HL-60/S4 (cell line): ENCODE measurements at regions not wholly inside any gene's neighbourhood (a gene's known extent, or its start where the extent isn't known, plus 50 kb on each side); places are given as distances from the start of the nearest gene placed in this dataset.

Source experiments
- in situ Hi-C: fragments of 300-500 bp; cut with MboI; formaldehyde crosslinking; loops from 2 replicates; pipeline ENCODE4 v1.14.3; 2022; ENCODE audit warnings: low sequenced_read_pairs

- in situ Hi-C loops: no loop called here
Measured at GRCh38 chr5:93887678-93888077, 146.3 kb upstream of the POU5F2 start.

- in situ Hi-C loops: no loop called here
Measured at GRCh38 chr5:93886917-93887361, 145.5 kb upstream of the POU5F2 start.

- in situ Hi-C loops: no loop called here
Measured at GRCh38 chr5:93886098-93886806, 144.9 kb upstream of the POU5F2 start.

GRCh38 chr5:93884254-93884653, 142.9 kb upstream of the POU5F2 start:
- in situ Hi-C loops: no loop called here

- in situ Hi-C loops: no loop called here
Measured at GRCh38 chr5:93883459-93883858, 142.1 kb upstream of the POU5F2 start.

GRCh38 chr5:93875693-93876092, 134.3 kb upstream of the POU5F2 start:
- in situ Hi-C loops: no loop called here

GRCh38 chr5:93874491-93874890, 133.1 kb upstream of the POU5F2 start:
- in situ Hi-C loops: no loop called here

- in situ Hi-C loops: no loop called here
Measured at GRCh38 chr5:93874080-93874479, 132.7 kb upstream of the POU5F2 start.

- in situ Hi-C loops: no loop called here
Measured at GRCh38 chr5:93873211-93873736, 131.9 kb upstream of the POU5F2 start.

GRCh38 chr5:93870649-93871048, 129.2 kb upstream of the POU5F2 start:
- in situ Hi-C loops: no loop called here

GRCh38 chr5:93868851-93869250, 127.5 kb upstream of the POU5F2 start:
- in situ Hi-C loops: no loop called here

GRCh38 chr5:93850311-93850710, 108.9 kb upstream of the POU5F2 start:
- in situ Hi-C loops: no loop called here

GRCh38 chr5:93845376-93845775, 104.0 kb upstream of the POU5F2 start:
- in situ Hi-C loops: no loop called here

- in situ Hi-C loops: no loop called here
Measured at GRCh38 chr5:93831449-93831848, 90.0 kb upstream of the POU5F2 start.

GRCh38 chr5:93830893-93831292, 89.5 kb upstream of the POU5F2 start:
- in situ Hi-C loops: no loop called here

GRCh38 chr5:93829346-93829745, 87.9 kb upstream of the POU5F2 start:
- in situ Hi-C loops: no loop called here

- in situ Hi-C loops: loop anchor here (25.0 kb wide), 1 partner anchor 235 kb away; the partner anchor contains the start of genes NR2F1 and NR2F1-AS1
Measured at GRCh38 chr5:93821891-93822415, 80.6 kb upstream of the POU5F2 start.

GRCh38 chr5:93819668-93820067, 78.3 kb upstream of the POU5F2 start:
- in situ Hi-C loops: loop anchor here (25.0 kb wide), 1 partner anchor 232 kb away; the partner anchor contains the start of genes NR2F1 and NR2F1-AS1

GRCh38 chr5:93810780-93811179, 69.4 kb upstream of the POU5F2 start:
- in situ Hi-C loops: loop anchor here (25.0 kb wide), 1 partner anchor 223 kb away; the partner anchor contains the start of genes NR2F1 and NR2F1-AS1

- in situ Hi-C loops: loop anchor here (25.0 kb wide), 1 partner anchor 222 kb away; the partner anchor contains the start of genes NR2F1 and NR2F1-AS1
Measured at GRCh38 chr5:93809430-93809829, 68.0 kb upstream of the POU5F2 start.

GRCh38 chr5:93807846-93808245, 66.4 kb upstream of the POU5F2 start:
- in situ Hi-C loops: loop anchor here (25.0 kb wide), 1 partner anchor 221 kb away; the partner anchor contains the start of genes NR2F1 and NR2F1-AS1
